ENCODE measurements at regions not wholly inside any gene's neighbourhood (a gene's known extent, or its start where the extent isn't known, plus 50 kb on each side); places are given as distances from the start of the nearest gene placed in this dataset.

GRCh38 chr12:93043877-93044209 lies 114.7 kb upstream of the EEA1 start:
- no peak for DNase-seq

GRCh38 chr12:93047118-93047517 lies 118.0 kb upstream of the EEA1 start:
- no peak for DNase-seq

GRCh38 chr12:93048656-93049055 lies 119.6 kb upstream of the EEA1 start:
- DNase-seq = no peak

- no peak for DNase-seq
These were observed 121.1 kb upstream of the EEA1 start for GRCh38 chr12:93050026-93050747.

- DNase-seq = no peak
These were observed 121.6 kb upstream of the EEA1 start for GRCh38 chr12:93050748-93051081.

- DNase-seq = no peak
These were observed 124.9 kb upstream of the EEA1 start for GRCh38 chr12:93054021-93054420.

GRCh38 chr12:93055221-93055620 lies 126.1 kb upstream of the EEA1 start:
- no peak for DNase-seq

- DNase-seq = no peak
These were observed 128.0 kb upstream of the EEA1 start for GRCh38 chr12:93056971-93057535.

GRCh38 chr12:93058280-93058679 lies 129.2 kb upstream of the EEA1 start:
- no peak for DNase-seq

GRCh38 chr12:93059288-93059687 lies 130.2 kb upstream of the EEA1 start:
- DNase-seq = no peak

GRCh38 chr12:93059925-93060665 lies 131.0 kb upstream of the EEA1 start:
- DNase-seq = no peak

GRCh38 chr12:93060666-93061472 lies 131.8 kb upstream of the EEA1 start:
- DNase-seq = no peak

GRCh38 chr12:93061473-93062419 lies 132.7 kb upstream of the EEA1 start:
- no peak for DNase-seq

- no peak for DNase-seq
These were observed 136.8 kb upstream of the EEA1 start for GRCh38 chr12:93065896-93066295.

- DNase-seq = no peak
These were observed 143.2 kb upstream of the EEA1 start for GRCh38 chr12:93072340-93072739.

- DNase-seq = no peak
These were observed 144.2 kb upstream of the EEA1 start for GRCh38 chr12:93073324-93073723.

GRCh38 chr12:93078059-93078458 lies 149.0 kb upstream of the EEA1 start:
- DNase-seq = no peak

- no peak for DNase-seq
These were observed 149.5 kb upstream of the EEA1 start for GRCh38 chr12:93078577-93078976.

- no peak for DNase-seq
These were observed 150.2 kb upstream of the EEA1 start for GRCh38 chr12:93079271-93079670.

- no peak for DNase-seq
These were observed 150.9 kb upstream of the EEA1 start for GRCh38 chr12:93079976-93080375.

- no peak for DNase-seq
These were observed 151.4 kb upstream of the EEA1 start for GRCh38 chr12:93080452-93080851.

- DNase-seq = no peak
These were observed 152.1 kb upstream of the EEA1 start for GRCh38 chr12:93080994-93081809.
